PFSK-1 (cell line): ENCODE measurements at regions not wholly inside any gene's neighbourhood (a gene's known extent, or its start where the extent isn't known, plus 50 kb on each side); places are given as distances from the start of the nearest gene placed in this dataset.

Experiments used
- FOXP2 ChIP-seq: optimal IDR thresholded peaks from 2 replicates; pipeline ENCODE3; 2011; ENCODE audit warnings: borderline replicate concordance, control low read depth, inconsistent platforms; ENCODE audit not compliant: insufficient read depth; ENCODE audit errors: extremely low read length, extremely low read depth
- POLR2AphosphoS5 ChIP-seq: IDR thresholded peaks from 2 replicates; pipeline ENCODE4 v1.6.1; 2012; ENCODE audit warnings: low read depth, mild to moderate bottlenecking, control low read depth, low read length, moderate library complexity
- SIN3A ChIP-seq: IDR thresholded peaks from 2 replicates; pipeline ENCODE4 v1.6.1; 2012; ENCODE audit warnings: mild to moderate bottlenecking, low read length, moderate library complexity, borderline replicate concordance; ENCODE audit not compliant: insufficient read depth
- TAF1 ChIP-seq: IDR thresholded peaks from 2 replicates; pipeline ENCODE4 v1.6.1; 2012; ENCODE audit warnings: low read length, control low read depth, borderline replicate concordance; ENCODE audit not compliant: insufficient read depth
- TF ChIP-seq, protein P1 (sequence below), 2 experiments: IDR thresholded peaks; 2 replicates each; pipeline versions ENCODE4 v1.6.1 to v1.8.0; 2011 to 2012; ENCODE audit warnings: low read depth in 2 of 2, low read length in 2 of 2, control low read depth in 1 of 2, inconsistent platforms in 1 of 2, mild to moderate bottlenecking in 1 of 2, moderate library complexity in 1 of 2; ENCODE audit not compliant: insufficient read depth in 1 of 2

DNA sequence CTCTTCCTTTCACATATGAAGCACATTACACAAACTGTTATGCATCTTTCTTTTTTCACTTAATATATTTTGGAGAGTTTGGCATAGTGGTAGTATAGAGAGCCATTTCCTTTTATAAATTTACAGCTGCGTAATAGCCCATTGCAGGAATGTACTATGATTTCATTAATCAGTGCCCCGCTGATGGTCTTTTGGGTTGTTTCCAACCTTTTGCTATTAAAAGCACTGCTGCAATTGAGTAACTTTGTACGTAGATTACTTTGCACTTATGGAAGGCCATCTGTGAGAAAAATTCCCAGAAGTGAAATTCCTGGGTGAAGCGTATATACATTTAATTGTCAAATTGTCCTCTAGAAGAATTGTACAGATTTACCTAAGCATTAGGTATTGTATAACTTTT lies 565.3 kb upstream of the ZNF804A start:
- TF ChIP-seq, protein P1, sequence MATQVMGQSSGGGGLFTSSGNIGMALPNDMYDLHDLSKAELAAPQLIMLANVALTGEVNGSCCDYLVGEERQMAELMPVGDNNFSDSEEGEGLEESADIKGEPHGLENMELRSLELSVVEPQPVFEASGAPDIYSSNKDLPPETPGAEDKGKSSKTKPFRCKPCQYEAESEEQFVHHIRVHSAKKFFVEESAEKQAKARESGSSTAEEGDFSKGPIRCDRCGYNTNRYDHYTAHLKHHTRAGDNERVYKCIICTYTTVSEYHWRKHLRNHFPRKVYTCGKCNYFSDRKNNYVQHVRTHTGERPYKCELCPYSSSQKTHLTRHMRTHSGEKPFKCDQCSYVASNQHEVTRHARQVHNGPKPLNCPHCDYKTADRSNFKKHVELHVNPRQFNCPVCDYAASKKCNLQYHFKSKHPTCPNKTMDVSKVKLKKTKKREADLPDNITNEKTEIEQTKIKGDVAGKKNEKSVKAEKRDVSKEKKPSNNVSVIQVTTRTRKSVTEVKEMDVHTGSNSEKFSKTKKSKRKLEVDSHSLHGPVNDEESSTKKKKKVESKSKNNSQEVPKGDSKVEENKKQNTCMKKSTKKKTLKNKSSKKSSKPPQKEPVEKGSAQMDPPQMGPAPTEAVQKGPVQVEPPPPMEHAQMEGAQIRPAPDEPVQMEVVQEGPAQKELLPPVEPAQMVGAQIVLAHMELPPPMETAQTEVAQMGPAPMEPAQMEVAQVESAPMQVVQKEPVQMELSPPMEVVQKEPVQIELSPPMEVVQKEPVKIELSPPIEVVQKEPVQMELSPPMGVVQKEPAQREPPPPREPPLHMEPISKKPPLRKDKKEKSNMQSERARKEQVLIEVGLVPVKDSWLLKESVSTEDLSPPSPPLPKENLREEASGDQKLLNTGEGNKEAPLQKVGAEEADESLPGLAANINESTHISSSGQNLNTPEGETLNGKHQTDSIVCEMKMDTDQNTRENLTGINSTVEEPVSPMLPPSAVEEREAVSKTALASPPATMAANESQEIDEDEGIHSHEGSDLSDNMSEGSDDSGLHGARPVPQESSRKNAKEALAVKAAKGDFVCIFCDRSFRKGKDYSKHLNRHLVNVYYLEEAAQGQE (IDR thresholded peaks at IDR 0.05; ENCODE audit: insufficient read depth in 1 of 2, low read depth in 2 of 2, low read length in 2 of 2) = no peak
- no peak for TF ChIP-seq SIN3A
- no peak for TF ChIP-seq FOXP2
- TF ChIP-seq POLR2AphosphoS5 = no peak

DNA sequence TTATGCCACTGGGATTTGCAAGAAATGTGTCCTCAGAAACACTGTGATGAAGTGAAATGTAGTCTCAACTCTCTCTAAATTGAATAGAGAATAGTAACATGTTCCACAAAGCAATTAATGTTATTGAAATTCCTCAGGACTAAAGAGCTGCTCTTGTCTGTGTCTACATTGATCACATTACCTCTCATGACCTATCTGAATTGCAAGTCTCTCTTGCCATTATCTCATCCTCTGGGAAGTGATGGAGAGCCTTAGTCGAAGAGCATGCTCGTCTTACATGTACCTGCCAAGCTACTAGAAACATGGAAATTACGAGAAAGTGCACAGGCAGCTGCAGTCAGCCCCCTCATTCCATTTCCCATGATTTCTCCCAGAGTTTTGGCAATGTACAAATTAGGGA lies 561.1 kb upstream of the ZNF804A start:
- no peak for TF ChIP-seq POLR2AphosphoS5
- no peak for TF ChIP-seq FOXP2
- TF ChIP-seq SIN3A = no peak
- TF ChIP-seq, protein P1 (IDR thresholded peaks at IDR 0.05; ENCODE audit: insufficient read depth in 1 of 2, low read depth in 2 of 2, low read length in 2 of 2) = no peak
- no peak for TF ChIP-seq TAF1

DNA sequence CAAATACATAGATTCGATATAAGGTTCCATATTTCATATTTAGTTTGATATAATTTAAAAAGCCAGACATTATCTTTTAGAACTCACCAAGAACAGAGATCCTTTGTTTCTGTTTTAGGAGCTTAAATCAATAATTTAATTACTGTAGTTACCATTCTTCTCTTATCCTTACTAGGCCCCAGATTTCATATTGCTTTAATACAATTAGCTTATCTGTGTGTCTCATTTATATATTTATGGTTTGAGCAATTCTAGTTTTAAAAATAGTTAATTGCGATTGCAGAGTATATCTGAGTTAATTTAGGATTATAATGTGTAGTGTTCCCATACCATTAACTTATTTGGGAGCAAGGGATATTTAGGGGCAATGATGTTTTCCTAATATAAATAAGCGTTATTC lies 558.8 kb upstream of the ZNF804A start:
- TF ChIP-seq, protein P1 (IDR thresholded peaks at IDR 0.05; ENCODE audit: insufficient read depth in 1 of 2, low read depth in 2 of 2, low read length in 2 of 2) = no peak
- no peak for TF ChIP-seq FOXP2
- no peak for TF ChIP-seq TAF1
- no peak for TF ChIP-seq SIN3A
- no peak for TF ChIP-seq POLR2AphosphoS5

DNA sequence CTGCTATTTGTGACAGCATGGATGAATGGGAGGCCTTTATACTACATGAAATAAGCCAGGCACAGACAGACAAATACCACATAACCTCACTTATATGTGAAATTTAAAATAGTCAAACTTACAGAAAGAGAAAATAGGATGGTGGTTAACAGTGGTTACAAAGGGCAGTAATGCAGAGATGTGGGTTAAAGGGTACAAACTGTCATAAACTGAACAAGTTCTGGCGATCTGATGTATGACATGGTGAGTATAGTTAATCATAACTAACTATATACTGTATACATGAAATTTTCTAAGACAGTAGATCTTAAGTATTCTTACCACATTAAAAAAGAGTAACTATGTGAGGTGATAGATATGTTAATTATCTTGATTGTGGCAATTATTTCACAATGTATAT lies 558.1 kb upstream of the ZNF804A start:
- TF ChIP-seq POLR2AphosphoS5 (no peak), FOXP2 (no peak), TAF1 (no peak), SIN3A (no peak)
- TF ChIP-seq, protein P1 (IDR thresholded peaks at IDR 0.05; ENCODE audit: insufficient read depth in 1 of 2, low read depth in 2 of 2, low read length in 2 of 2) = no peak

DNA sequence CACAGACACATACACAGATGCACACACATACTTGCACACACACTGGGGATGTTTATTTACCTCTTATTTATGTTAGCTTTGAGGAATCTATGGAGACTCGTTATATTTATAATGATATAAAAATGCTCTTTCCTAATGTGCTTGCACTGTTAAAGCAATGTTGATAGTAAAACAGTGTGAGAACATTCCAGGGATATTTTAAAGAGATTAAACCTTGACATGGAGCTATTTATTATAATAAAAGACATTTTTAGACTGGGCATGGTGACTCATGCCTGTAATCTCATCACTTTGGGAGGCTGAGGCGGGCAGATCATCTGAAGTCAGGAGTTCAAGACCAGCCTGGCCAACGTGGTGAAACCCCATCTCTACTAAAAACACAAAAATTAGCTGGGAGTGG lies 557.3 kb upstream of the ZNF804A start:
- TF ChIP-seq TAF1 (no peak), POLR2AphosphoS5 (no peak), FOXP2 (no peak), SIN3A (no peak)
- TF ChIP-seq, protein P1 (IDR thresholded peaks at IDR 0.05; ENCODE audit: insufficient read depth in 1 of 2, low read depth in 2 of 2, low read length in 2 of 2) = no peak
